ENCODE measurements at regions not wholly inside any gene's neighbourhood (a gene's known extent, or its start where the extent isn't known, plus 50 kb on each side); places are given as distances from the start of the nearest gene placed in this dataset.

DNA sequence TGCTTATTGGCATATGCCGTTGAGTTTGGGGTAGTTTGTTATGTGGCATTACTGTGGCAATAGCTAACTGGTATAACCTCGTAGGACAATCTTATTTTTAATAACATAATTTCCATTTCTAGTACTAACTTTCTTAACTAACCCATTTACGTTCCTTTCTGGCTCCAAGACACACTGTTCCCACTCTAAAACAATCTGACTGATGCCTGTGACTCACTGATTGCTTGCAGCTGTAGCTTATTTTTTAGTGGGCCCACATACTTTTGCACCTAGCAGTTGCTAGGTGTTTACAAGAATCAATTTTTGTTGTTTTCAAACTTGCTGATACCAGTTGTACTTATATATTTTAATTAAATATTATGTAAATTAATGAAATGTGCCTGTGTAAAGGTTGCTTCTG, 52.2 kb downstream of the FAT3 start:
- Histone ChIP-seq H3K36me3 (replicated peaks) (no peaks in the 10 kb centered on the region), H3K27ac (no peak overlapping the region), H3K4me3 (ENCODE audit: low read depth, low read length) (no peak overlapping the region), H3K27me3 (replicated peaks) (no peaks in the 10 kb centered on the region)
- peak; percentile 18 for DNase-seq
- TF ChIP-seq, protein P1, sequence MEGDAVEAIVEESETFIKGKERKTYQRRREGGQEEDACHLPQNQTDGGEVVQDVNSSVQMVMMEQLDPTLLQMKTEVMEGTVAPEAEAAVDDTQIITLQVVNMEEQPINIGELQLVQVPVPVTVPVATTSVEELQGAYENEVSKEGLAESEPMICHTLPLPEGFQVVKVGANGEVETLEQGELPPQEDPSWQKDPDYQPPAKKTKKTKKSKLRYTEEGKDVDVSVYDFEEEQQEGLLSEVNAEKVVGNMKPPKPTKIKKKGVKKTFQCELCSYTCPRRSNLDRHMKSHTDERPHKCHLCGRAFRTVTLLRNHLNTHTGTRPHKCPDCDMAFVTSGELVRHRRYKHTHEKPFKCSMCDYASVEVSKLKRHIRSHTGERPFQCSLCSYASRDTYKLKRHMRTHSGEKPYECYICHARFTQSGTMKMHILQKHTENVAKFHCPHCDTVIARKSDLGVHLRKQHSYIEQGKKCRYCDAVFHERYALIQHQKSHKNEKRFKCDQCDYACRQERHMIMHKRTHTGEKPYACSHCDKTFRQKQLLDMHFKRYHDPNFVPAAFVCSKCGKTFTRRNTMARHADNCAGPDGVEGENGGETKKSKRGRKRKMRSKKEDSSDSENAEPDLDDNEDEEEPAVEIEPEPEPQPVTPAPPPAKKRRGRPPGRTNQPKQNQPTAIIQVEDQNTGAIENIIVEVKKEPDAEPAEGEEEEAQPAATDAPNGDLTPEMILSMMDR (IDR thresholded peaks at IDR 0.05; ENCODE audit: low read depth, low read length, missing control alignments) = no peak
- in situ Hi-C loops (cut with HindIII; ENCODE audit: low pct_ligation_motif_present, low sequenced_read_pairs) = no loop called here

DNA sequence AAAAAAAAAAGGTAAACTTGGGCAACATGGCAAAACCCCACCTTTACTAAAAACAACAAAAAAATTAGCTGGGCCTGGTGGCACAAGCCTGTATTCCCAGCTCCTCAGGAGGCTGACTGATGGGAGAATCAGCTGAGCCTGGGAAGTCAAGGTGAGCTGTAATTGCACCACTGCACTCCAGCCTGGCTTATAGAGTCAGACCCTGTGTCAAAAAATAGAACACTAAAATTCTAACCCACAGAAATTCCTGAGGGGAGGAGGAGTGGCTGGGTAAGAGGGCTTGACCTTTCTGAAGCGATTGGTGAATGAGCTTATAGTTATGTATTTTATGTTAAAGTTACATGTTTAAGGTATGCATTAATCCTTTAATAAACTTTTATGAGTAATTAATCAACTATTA, 53.3 kb downstream of the FAT3 start:
- TF ChIP-seq, protein P1 (IDR thresholded peaks at IDR 0.05; ENCODE audit: low read depth, low read length, missing control alignments) = no peak
- no peaks in the 10 kb centered on the region for H3K36me3 ChIP-seq (replicated peaks)
- in situ Hi-C loops (cut with HindIII; ENCODE audit: low pct_ligation_motif_present, low sequenced_read_pairs) = no loop called here
- DNase-seq = no peak
- no peaks in the 10 kb centered on the region for H3K27me3 ChIP-seq (replicated peaks)
- no peak overlapping the region for H3K27ac ChIP-seq
- H3K4me3 ChIP-seq (ENCODE audit: low read depth, low read length) = no peak overlapping the region

DNA sequence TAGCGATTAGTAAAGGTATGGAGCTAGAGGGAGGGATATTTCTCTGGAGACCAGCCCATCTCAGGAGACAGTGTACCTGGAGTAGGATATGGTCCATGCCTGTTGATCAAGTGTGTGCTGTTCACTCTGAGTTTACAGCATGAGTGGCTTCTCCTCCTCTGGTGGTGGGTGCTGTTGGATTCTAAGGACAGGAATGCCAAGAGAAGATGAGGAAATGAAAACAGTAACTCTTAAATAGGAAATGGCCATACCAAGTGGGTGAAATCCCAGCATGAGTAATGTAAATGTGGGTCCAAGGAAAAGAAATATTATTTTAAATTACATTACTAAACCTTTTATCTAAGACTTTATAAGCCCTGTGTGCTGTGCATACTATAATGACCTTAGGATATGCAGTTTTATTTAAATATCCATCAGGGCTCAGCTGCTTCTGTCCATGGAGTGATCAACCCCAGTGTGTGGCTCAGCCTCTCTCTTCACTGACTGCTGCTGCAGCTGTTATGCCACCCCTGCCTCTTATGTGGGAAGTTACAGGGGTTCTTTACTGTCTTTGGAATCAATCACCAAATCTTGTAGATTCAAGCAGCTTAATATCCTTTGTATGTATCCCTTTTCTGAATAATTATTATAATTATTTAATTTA, 54.3 kb downstream of the FAT3 start:
- in situ Hi-C loops (cut with HindIII; ENCODE audit: low pct_ligation_motif_present, low sequenced_read_pairs) = no loop called here

DNA sequence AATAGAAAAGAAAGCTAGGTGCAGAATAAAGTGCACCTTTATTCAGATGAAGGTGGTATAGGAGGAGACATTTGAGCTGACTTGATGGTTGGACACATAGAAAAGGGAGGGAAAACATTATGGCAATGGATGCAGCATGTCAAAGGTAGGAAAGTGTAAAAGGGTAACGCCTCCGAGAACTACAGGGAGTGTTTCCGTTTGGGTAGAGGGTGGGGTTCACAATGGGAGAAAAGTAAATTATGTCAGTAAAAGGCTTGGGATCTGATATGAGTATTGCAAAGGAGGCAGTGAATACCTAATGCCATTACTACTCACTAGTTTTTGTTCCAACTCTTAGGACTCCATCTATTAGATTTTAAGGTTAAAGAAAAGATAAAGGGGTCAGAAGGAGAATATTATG, 59.5 kb downstream of the FAT3 start:
- in situ Hi-C loops (cut with HindIII; ENCODE audit: low pct_ligation_motif_present, low sequenced_read_pairs) = no loop called here
- TF ChIP-seq, protein P1 (IDR thresholded peaks at IDR 0.05; ENCODE audit: low read depth, low read length, missing control alignments) = no peak
- Histone ChIP-seq H3K36me3 (replicated peaks) (no peaks in the 10 kb centered on the region), H3K4me3 (ENCODE audit: low read depth, low read length) (no peak overlapping the region), H3K27me3 (replicated peaks) (no peaks in the 10 kb centered on the region), H3K27ac (no peak overlapping the region)
- no peak for DNase-seq

More for the DNA sequence above, 54.3 kb downstream of the FAT3 start:
- DNase-seq = no peak
- Histone ChIP-seq H3K4me3 (ENCODE audit: low read depth, low read length) (no peak overlapping the region), H3K27me3 (replicated peaks) (no peaks in the 10 kb centered on the region), H3K27ac (no peak overlapping the region), H3K36me3 (replicated peaks) (no peaks in the 10 kb centered on the region)
- TF ChIP-seq, protein P1 (IDR thresholded peaks at IDR 0.05; ENCODE audit: low read depth, low read length, missing control alignments) = no peak

DNA sequence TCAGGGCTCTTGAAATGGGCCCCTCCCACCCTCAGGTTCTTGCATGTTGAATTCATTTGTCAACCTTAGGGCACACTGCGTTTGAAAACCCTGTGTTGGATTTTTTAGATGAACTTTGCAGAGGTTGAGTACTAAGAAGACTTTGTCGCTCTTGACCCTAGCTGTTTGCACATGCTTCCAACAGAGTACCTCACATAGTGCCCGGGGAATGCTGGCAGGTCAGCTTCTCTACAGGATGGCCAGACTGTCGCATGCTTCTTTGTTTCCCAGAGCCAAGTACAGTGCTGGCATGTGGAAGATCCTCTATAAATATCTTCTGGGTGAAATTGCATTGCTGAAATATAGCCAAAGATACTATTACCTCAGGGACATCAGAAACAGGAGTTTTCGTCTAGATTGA, 59.9 kb downstream of the FAT3 start:
- in situ Hi-C loops (cut with HindIII; ENCODE audit: low pct_ligation_motif_present, low sequenced_read_pairs) = no loop called here
- TF ChIP-seq, protein P1 (IDR thresholded peaks at IDR 0.05; ENCODE audit: low read depth, low read length, missing control alignments) = no peak
- no peak for DNase-seq
- Histone ChIP-seq H3K4me3 (ENCODE audit: low read depth, low read length) (no peak overlapping the region), H3K27me3 (replicated peaks) (no peaks in the 10 kb centered on the region), H3K36me3 (replicated peaks) (no peaks in the 10 kb centered on the region), H3K27ac (no peak overlapping the region)

DNA sequence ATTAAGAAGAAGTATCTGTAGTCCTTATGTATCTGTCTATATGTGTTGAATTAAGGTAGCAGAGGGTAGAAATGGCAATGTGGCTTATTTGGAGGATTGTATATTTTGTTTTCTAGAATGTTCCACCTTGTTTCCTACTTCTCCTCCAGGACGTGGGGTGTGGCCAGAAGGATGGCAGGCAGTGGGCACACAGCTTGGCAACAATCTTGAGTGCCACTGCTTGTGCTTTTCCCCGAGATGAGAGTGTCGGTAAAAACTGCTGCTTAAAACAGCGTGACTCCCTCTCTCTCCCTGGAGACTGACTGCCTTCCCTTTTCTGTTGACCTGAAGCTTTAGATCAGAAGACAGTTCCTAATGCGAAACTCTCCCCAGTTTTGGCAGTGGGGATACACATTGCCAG, 61.2 kb downstream of the FAT3 start:
- H3K36me3 ChIP-seq (replicated peaks) = no peaks in the 10 kb centered on the region
- TF ChIP-seq, protein P1 (IDR thresholded peaks at IDR 0.05; ENCODE audit: low read depth, low read length, missing control alignments) = no peak
- H3K27ac ChIP-seq = no peak overlapping the region
- no peak for DNase-seq
- in situ Hi-C loops (cut with HindIII; ENCODE audit: low pct_ligation_motif_present, low sequenced_read_pairs) = no loop called here
- no peak overlapping the region for H3K4me3 ChIP-seq (ENCODE audit: low read depth, low read length)
- no peaks in the 10 kb centered on the region for H3K27me3 ChIP-seq (replicated peaks)

Data from brain microvascular endothelial cell (primary cell).